ENCODE measurements at regions not wholly inside any gene's neighbourhood (a gene's known extent, or its start where the extent isn't known, plus 50 kb on each side); places are given as distances from the start of the nearest gene placed in this dataset.

GRCh38 chr4:3703343-3703676, 62.9 kb upstream of the ADRA2C start:
- TF ChIP-seq CTCF (IDR thresholded peaks at IDR 0.05) (no peak), POLR2A (IDR thresholded peaks at IDR 0.05) (no peak)
